ENCODE measurements at regions not wholly inside any gene's neighbourhood (a gene's known extent, or its start where the extent isn't known, plus 50 kb on each side); places are given as distances from the start of the nearest gene placed in this dataset.

- Mint-ChIP-seq H3K27me3 (peaks cover 0 to 4% of the 10 kb centered on the region in 2 donors), H3K27ac (no peak overlapping the region), H3K36me3 (no peaks in the 10 kb centered on the region), H3K4me3 (no peak overlapping the region), H3K4me1 (ENCODE audit: low read depth in 2 of 2) (no peaks in the 10 kb centered on the region), H3K9me3 (no peaks in the 10 kb centered on the region)
- no peak for DNase-seq (ENCODE audit: low spot score)
- no peak for ATAC-seq
Measured at GRCh38 chr6:88558981-88559380, 392.8 kb upstream of the CNR1 start.

- Mint-ChIP-seq H3K4me3 (no peak overlapping the region), H3K27me3 (peaks cover 6 to 7% of the 10 kb centered on the region in 2 donors), H3K27ac (no peak overlapping the region), H3K9me3 (no peaks in the 10 kb centered on the region), H3K4me1 (ENCODE audit: low read depth in 2 of 2) (no peaks in the 10 kb centered on the region), H3K36me3 (no peaks in the 10 kb centered on the region)
- DNase-seq (ENCODE audit: low spot score) (no peak), ATAC-seq (peak; percentile 38 to 53)
Measured at GRCh38 chr6:88556663-88557062, 390.5 kb upstream of the CNR1 start.

DNA sequence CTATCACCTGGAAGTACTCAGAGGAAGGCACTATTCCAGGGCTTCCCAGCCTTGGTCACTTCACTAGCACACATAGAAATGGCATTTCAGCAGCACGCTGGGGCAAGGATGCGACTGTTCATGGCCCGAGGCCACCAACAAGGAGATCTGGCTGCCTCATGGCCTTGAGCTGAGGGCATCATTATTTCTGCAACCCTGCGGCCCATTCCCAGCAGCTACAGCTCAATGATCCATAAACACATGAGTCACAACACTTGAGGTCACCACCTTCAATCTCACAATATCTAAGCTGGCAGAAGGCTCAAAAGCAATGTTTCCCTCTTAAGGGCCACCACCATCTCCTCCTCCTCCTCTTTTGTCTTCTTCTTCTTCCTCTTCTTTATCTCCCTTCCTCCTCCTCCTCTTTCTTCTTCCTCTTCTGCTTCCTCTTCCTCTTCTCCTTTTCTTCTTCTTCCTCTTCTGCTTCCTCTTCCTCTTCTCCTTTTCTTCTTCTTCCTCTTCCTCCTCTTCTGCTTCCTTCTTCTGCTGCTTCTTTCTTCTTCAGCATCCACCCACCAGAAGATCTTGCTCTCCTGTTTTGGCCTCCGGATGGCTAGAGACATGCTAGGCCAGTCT, 382.9 kb upstream of the CNR1 start:
- H3K9me3 Mint-ChIP-seq, result peaks cover 11% of the 10 kb centered on the region
- no peaks in the 10 kb centered on the region for H3K4me1 Mint-ChIP-seq (ENCODE audit: low read depth in 2 of 2)
- no peak for ATAC-seq
- peaks cover 5 to 18% of the 10 kb centered on the region in 2 donors for H3K27me3 Mint-ChIP-seq
- no peak overlapping the region for H3K27ac Mint-ChIP-seq
- DNase-seq (ENCODE audit: low spot score), result no peak
- no peaks in the 10 kb centered on the region for H3K36me3 Mint-ChIP-seq
- H3K4me3 Mint-ChIP-seq, result no peak overlapping the region

- H3K27me3 Mint-ChIP-seq, result peaks cover 7 to 16% of the 10 kb centered on the region in 2 donors
- no peak overlapping the region for H3K27ac Mint-ChIP-seq
- DNase-seq (ENCODE audit: low spot score) (no peak), ATAC-seq (no peak)
- H3K4me3 Mint-ChIP-seq, result no peak overlapping the region
- no peaks in the 10 kb centered on the region for H3K36me3 Mint-ChIP-seq
- peaks cover 11% of the 10 kb centered on the region for H3K9me3 Mint-ChIP-seq
- H3K4me1 Mint-ChIP-seq (ENCODE audit: low read depth in 2 of 2), result no peaks in the 10 kb centered on the region
Measured at GRCh38 chr6:88547768-88548167, 381.6 kb upstream of the CNR1 start.

- no peak for DNase-seq (ENCODE audit: low spot score)
- peaks cover 4 to 11% of the 10 kb centered on the region in 2 donors for H3K27me3 Mint-ChIP-seq
- H3K27ac Mint-ChIP-seq, result no peak overlapping the region
- no peak overlapping the region for H3K4me3 Mint-ChIP-seq
- no peaks in the 10 kb centered on the region for H3K36me3 Mint-ChIP-seq
- ATAC-seq, result no peak
- H3K4me1 Mint-ChIP-seq (ENCODE audit: low read depth in 2 of 2), result no peaks in the 10 kb centered on the region
- H3K9me3 Mint-ChIP-seq, result peaks cover 11% of the 10 kb centered on the region
Measured at GRCh38 chr6:88545991-88546390, 379.8 kb upstream of the CNR1 start.

DNA sequence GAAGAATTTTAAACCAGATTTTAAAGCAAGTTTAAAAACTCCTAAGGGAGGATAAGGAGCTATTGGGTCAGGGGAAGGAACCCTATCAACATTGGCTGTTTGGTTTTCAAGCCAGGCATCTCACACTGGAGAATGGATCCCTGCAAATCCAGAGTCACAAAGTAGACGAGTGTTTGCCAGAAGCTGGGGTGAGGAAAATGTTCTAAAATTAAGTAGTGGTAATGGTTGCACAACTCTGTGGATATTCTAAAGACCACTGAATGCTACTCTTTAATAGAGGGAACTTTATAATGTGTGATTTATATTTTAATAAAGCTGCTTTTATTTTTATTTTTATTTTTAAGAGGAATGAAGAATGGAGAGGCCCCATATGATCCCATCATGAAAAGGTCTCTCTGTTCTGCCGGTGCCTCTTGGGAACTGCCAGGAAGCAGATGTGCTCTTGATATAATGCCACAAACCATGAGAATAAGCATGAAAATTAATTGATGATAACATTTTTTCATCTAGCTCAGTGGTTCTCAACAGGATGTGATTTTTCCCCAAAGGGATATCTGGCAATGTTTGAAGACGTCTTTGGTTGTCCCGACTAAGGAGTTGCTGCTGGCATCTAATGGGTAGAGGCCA, 379.0 kb upstream of the CNR1 start:
- Mint-ChIP-seq H3K27me3 (peaks cover 4 to 11% of the 10 kb centered on the region in 2 donors), H3K4me3 (no peak overlapping the region), H3K36me3 (no peaks in the 10 kb centered on the region), H3K27ac (no peak overlapping the region), H3K9me3 (peaks cover 11% of the 10 kb centered on the region), H3K4me1 (ENCODE audit: low read depth in 2 of 2) (no peaks in the 10 kb centered on the region)
- DNase-seq (ENCODE audit: low spot score) (no peak), ATAC-seq (no peak)

DNA sequence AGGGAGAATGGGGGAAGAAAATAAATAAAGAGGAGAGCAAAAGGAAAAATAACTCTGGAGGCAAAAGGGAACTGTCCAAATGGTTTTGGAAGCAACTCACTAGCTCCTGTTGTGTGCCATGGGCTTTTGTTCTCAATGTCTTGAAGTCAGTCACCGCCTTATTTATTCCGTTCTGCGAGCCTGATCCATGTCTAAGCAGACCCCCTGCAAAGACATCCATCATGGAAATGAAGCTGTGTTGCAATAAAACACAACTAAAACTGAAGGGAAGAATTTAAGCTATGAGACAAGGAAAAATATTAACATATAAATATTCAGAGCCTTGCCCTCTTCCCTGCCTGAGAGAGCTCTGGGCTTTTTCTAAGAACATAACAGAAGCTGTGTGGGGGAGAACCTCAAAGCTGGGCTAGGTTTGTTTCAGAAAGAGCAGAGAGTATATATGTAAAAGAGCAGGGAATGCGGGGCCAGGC, 373.2 kb upstream of the CNR1 start:
- no peak for DNase-seq (ENCODE audit: low spot score)
- H3K36me3 Mint-ChIP-seq, result no peaks in the 10 kb centered on the region

DNA sequence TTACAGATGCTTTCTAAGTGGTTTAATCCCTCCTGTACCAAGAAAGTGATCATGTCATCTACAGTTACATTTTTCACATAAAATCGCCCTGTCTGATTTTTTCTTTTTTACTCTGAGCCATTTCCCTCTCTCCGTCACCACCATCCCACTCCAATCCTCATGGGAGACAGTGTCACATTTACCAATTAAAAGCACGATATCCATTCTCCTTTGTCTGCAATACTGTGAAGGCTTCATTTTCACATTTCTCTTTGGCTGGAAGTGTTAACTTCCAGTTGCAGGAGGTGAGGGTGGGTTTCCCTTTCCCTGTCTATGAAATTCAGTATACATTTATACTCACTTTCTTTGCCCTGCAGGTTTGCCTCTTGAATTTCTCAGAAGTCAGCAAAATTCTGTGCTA, 372.7 kb upstream of the CNR1 start:
- H3K4me3 Mint-ChIP-seq, result no peak overlapping the region
- DNase-seq (ENCODE audit: low spot score), result no peak
- H3K9me3 Mint-ChIP-seq, result peaks cover 2% of the 10 kb centered on the region
- no peak overlapping the region for H3K27ac Mint-ChIP-seq
- peaks cover 23 to 42% of the 10 kb centered on the region in 2 donors for H3K27me3 Mint-ChIP-seq
- H3K36me3 Mint-ChIP-seq, result no peaks in the 10 kb centered on the region
- no peak for ATAC-seq
- no peaks in the 10 kb centered on the region for H3K4me1 Mint-ChIP-seq (ENCODE audit: low read depth in 2 of 2)

More for the DNA sequence above, 373.2 kb upstream of the CNR1 start:
- Mint-ChIP-seq H3K27ac (no peak overlapping the region), H3K9me3 (peaks cover 2% of the 10 kb centered on the region), H3K4me3 (no peak overlapping the region), H3K27me3 (peaks cover 20 to 42% of the 10 kb centered on the region in 2 donors), H3K4me1 (ENCODE audit: low read depth in 2 of 2) (no peaks in the 10 kb centered on the region)
- ATAC-seq, result no peak

GRCh38 chr6:88538130-88538706, 372.1 kb upstream of the CNR1 start:
- Mint-ChIP-seq H3K4me1 (ENCODE audit: low read depth in 2 of 2) (no peaks in the 10 kb centered on the region), H3K27ac (no peak overlapping the region), H3K36me3 (no peaks in the 10 kb centered on the region), H3K4me3 (no peak overlapping the region), H3K27me3 (peaks cover 21 to 42% of the 10 kb centered on the region in 2 donors), H3K9me3 (peaks cover 2% of the 10 kb centered on the region)
- no peak for DNase-seq (ENCODE audit: low spot score)
- no peak for ATAC-seq

- Mint-ChIP-seq H3K4me1 (ENCODE audit: low read depth in 2 of 2) (no peaks in the 10 kb centered on the region), H3K27me3 (peaks cover 21 to 42% of the 10 kb centered on the region in 2 donors), H3K27ac (no peak overlapping the region), H3K4me3 (no peak overlapping the region), H3K36me3 (no peaks in the 10 kb centered on the region), H3K9me3 (peaks cover 2% of the 10 kb centered on the region)
- ATAC-seq (no peak), DNase-seq (ENCODE audit: low spot score) (no peak)
Measured at GRCh38 chr6:88536071-88536625, 370.0 kb upstream of the CNR1 start.

GRCh38 chr6:88535306-88535705, 369.2 kb upstream of the CNR1 start:
- DNase-seq (ENCODE audit: low spot score), result no peak

DNA sequence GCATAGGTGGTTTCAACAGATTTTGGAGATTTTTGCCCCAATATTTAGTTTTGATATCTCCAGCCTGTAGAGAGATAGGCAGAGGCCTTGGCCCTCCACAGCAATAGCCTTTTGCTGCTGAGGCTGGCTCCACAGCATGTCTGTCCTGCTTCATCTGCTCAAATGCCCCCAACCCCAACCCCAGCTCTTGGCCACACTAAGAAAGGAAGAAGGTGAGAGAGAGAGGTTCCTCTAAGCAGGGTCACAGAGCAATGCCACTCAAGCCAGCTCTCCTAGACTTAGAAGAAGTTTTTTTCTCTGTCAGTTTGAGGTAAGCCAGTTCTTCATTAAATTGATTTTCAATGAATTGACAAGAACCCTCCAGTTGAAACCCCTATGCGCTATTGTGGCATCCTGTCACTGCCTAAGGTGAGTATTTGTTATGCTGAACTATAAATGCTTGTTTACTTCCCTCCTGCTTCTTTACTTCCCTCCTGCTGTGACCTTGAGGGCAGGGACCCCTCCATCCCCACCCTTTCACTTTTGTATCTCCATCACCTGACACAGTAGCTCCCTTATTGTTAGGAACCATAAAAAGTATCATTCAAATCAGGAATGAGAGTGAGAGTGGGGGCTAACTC, 366.2 kb upstream of the CNR1 start:
- no peaks in the 10 kb centered on the region for H3K9me3 Mint-ChIP-seq
- DNase-seq (ENCODE audit: low spot score), result no peak
- ATAC-seq, result peak in 1 of 2 donors; percentile 51
- H3K4me1 Mint-ChIP-seq (ENCODE audit: low read depth in 2 of 2), result no peaks in the 10 kb centered on the region
- H3K36me3 Mint-ChIP-seq, result no peaks in the 10 kb centered on the region
- H3K4me3 Mint-ChIP-seq, result no peak overlapping the region
- H3K27me3 Mint-ChIP-seq, result peaks cover 16 to 30% of the 10 kb centered on the region in 2 donors
- H3K27ac Mint-ChIP-seq, result no peak overlapping the region

More at GRCh38 chr6:88535306-88535705, 369.2 kb upstream of the CNR1 start:
- H3K27me3 Mint-ChIP-seq, result peaks cover 21 to 45% of the 10 kb centered on the region in 2 donors
- no peak overlapping the region for H3K27ac Mint-ChIP-seq
- H3K36me3 Mint-ChIP-seq, result no peaks in the 10 kb centered on the region
- no peaks in the 10 kb centered on the region for H3K4me1 Mint-ChIP-seq (ENCODE audit: low read depth in 2 of 2)
- no peak for ATAC-seq
- H3K4me3 Mint-ChIP-seq, result no peak overlapping the region
- peaks cover 2% of the 10 kb centered on the region for H3K9me3 Mint-ChIP-seq

DNA sequence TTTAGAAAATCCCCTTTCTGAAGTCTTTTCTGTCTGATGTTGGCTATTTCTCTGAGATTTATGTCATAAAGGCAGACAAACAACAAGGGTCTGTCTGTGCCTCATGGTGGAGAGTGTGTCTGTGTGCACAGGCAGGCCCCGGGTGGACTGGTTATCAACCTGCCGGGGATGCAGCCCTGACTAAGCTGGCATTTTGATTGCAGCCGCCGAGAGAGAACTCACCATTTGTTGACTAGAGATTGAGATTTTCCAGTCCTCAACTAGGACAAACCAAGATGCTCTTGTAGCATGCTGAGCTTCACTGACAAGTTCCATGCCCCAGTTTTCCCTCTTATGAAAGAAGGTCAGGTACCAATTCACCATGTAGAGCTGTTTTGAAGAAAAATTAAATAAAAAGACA, 363.6 kb upstream of the CNR1 start:
- H3K4me3 Mint-ChIP-seq, result no peak overlapping the region
- ATAC-seq (no peak), DNase-seq (ENCODE audit: low spot score) (no peak)
- no peak overlapping the region for H3K27ac Mint-ChIP-seq
- no peaks in the 10 kb centered on the region for H3K36me3 Mint-ChIP-seq
- H3K9me3 Mint-ChIP-seq, result peaks cover 5% of the 10 kb centered on the region
- H3K27me3 Mint-ChIP-seq, result peaks cover 6 to 11% of the 10 kb centered on the region in 2 donors
- no peaks in the 10 kb centered on the region for H3K4me1 Mint-ChIP-seq (ENCODE audit: low read depth in 2 of 2)

DNA sequence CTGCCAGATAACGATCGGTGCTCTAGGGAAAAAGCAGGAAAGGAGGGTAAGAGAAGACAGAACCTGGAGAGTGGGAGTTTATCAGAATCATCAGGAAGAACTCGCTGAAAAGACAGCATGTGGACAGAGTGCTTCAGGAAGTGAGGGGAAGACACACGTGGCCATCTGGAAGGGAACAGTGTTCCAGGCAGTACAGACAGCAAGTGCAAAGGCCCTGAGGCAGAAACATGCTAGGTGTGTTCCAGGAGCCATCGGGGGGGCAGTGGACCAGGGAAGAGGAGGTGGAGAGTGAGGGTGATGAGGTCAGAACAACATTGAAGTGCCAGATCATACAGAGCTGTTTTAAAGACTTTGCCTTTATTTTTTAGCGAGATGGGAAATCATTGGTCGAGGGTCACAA, 354.3 kb upstream of the CNR1 start:
- peaks cover 5% of the 10 kb centered on the region for H3K9me3 Mint-ChIP-seq
- no peaks in the 10 kb centered on the region for H3K36me3 Mint-ChIP-seq
- DNase-seq (ENCODE audit: low spot score) (no peak), ATAC-seq (no peak)
- H3K4me3 Mint-ChIP-seq, result no peak overlapping the region
- H3K27ac Mint-ChIP-seq, result no peak overlapping the region
- peaks cover 3 to 14% of the 10 kb centered on the region in 2 donors for H3K27me3 Mint-ChIP-seq
- H3K4me1 Mint-ChIP-seq (ENCODE audit: low read depth in 2 of 2), result no peaks in the 10 kb centered on the region

All from natural killer cell treated with Interleukin-12 subunit alpha and Interleukin-12 subunit beta and Interleukin-15 and Interleukin-18, amount 100 ng/mL, for 72 hours (primary cell).